ENCODE measurements at regions not wholly inside any gene's neighbourhood (a gene's known extent, or its start where the extent isn't known, plus 50 kb on each side); places are given as distances from the start of the nearest gene placed in this dataset.
A peak's percentile ranks its signal among the peaks of the same experiment; 100 is the strongest.

GRCh38 chr2:236744281-236744705 lies 174.7 kb downstream of the ACKR3 start:
- Histone ChIP-seq H3K4me3 (replicated peaks in 1 of 4; ENCODE audit: control extremely low read depth in 1 of 4, insufficient read depth in 1 of 4, low read depth in 3 of 4, low read length in 4 of 4) (no peak overlapping the region), H3K79me2 (ENCODE audit: control insufficient read depth, insufficient read depth, low read length) (no peaks in the 10 kb centered on the region), H4K20me1 (ENCODE audit: control insufficient read depth, extremely low read depth, insufficient read depth, low read length) (no peaks in the 10 kb centered on the region), H3K9me3 (ENCODE audit: control insufficient read depth, insufficient read depth, low read depth, low read length) (no peaks in the 10 kb centered on the region), H3K27me3 (ENCODE audit: control insufficient read depth, insufficient read depth, low read length) (peaks cover 3% of the 10 kb centered on the region), H3K9ac (ENCODE audit: insufficient read depth, low read length) (no peak overlapping the region), H3K27ac (ENCODE audit: insufficient read depth, low read length) (no peak overlapping the region), H2AFZ (ENCODE audit: low read length) (no peak overlapping the region), H3K36me3 (ENCODE audit: control insufficient read depth, insufficient read depth, low read length) (no peaks in the 10 kb centered on the region), H3K4me1 (ENCODE audit: control insufficient read depth, extremely low read depth, insufficient read depth, low read length) (peaks cover 3% of the 10 kb centered on the region), H3K4me2 (ENCODE audit: extremely low read depth, insufficient read depth, low read length) (peak overlapping the region; percentile 2)
- DNase-seq (ENCODE audit: low read depth in 2 of 2) = peak; percentile 94 to 99
- TF ChIP-seq CTCF (conservative IDR thresholded peaks at IDR 0.05 in 1 of 2, IDR thresholded peaks at IDR 0.05 in 1 of 2; ENCODE audit: low read depth in 1 of 2, low read length in 2 of 2) (no peak), EZH2 (IDR thresholded peaks at IDR 0.05; ENCODE audit: low read length, missing control alignments) (no peak)

GRCh38 chr2:236744716-236745115 lies 175.1 kb downstream of the ACKR3 start:
- Histone ChIP-seq H2AFZ (ENCODE audit: low read length) (no peak overlapping the region), H3K4me3 (replicated peaks in 1 of 4; ENCODE audit: control extremely low read depth in 1 of 4, insufficient read depth in 1 of 4, low read depth in 3 of 4, low read length in 4 of 4) (no peak overlapping the region), H3K27me3 (ENCODE audit: control insufficient read depth, insufficient read depth, low read length) (peaks cover 3% of the 10 kb centered on the region), H3K79me2 (ENCODE audit: control insufficient read depth, insufficient read depth, low read length) (no peaks in the 10 kb centered on the region), H3K4me2 (ENCODE audit: extremely low read depth, insufficient read depth, low read length) (peak overlapping the region; percentile 2), H3K9me3 (ENCODE audit: control insufficient read depth, insufficient read depth, low read depth, low read length) (no peaks in the 10 kb centered on the region), H3K36me3 (ENCODE audit: control insufficient read depth, insufficient read depth, low read length) (no peaks in the 10 kb centered on the region), H4K20me1 (ENCODE audit: control insufficient read depth, extremely low read depth, insufficient read depth, low read length) (no peaks in the 10 kb centered on the region), H3K27ac (ENCODE audit: insufficient read depth, low read length) (no peak overlapping the region), H3K4me1 (ENCODE audit: control insufficient read depth, extremely low read depth, insufficient read depth, low read length) (peaks cover 3% of the 10 kb centered on the region), H3K9ac (ENCODE audit: insufficient read depth, low read length) (no peak overlapping the region)
- TF ChIP-seq CTCF (conservative IDR thresholded peaks at IDR 0.05 in 1 of 2, IDR thresholded peaks at IDR 0.05 in 1 of 2; ENCODE audit: low read depth in 1 of 2, low read length in 2 of 2) (no peak), EZH2 (IDR thresholded peaks at IDR 0.05; ENCODE audit: low read length, missing control alignments) (no peak)
- peak in 1 of 2 donors; percentile 74 for DNase-seq (ENCODE audit: low read depth in 2 of 2)

GRCh38 chr2:236745420-236746210 lies 176.0 kb downstream of the ACKR3 start:
- H3K27ac ChIP-seq (ENCODE audit: insufficient read depth, low read length) = no peak overlapping the region
- H3K9ac ChIP-seq (ENCODE audit: insufficient read depth, low read length) = no peak overlapping the region
- H2AFZ ChIP-seq (ENCODE audit: low read length) = no peak overlapping the region
- H3K4me1 ChIP-seq (ENCODE audit: control insufficient read depth, extremely low read depth, insufficient read depth, low read length) = peaks cover 3% of the 10 kb centered on the region
- peak; percentile 63 to 94 for DNase-seq (ENCODE audit: low read depth in 2 of 2)
- no peaks in the 10 kb centered on the region for H3K79me2 ChIP-seq (ENCODE audit: control insufficient read depth, insufficient read depth, low read length)
- H3K4me3 ChIP-seq (replicated peaks in 1 of 4; ENCODE audit: control extremely low read depth in 1 of 4, insufficient read depth in 1 of 4, low read depth in 3 of 4, low read length in 4 of 4) = no peak overlapping the region
- no peak overlapping the region for H3K4me2 ChIP-seq (ENCODE audit: extremely low read depth, insufficient read depth, low read length)
- H3K36me3 ChIP-seq (ENCODE audit: control insufficient read depth, insufficient read depth, low read length) = no peaks in the 10 kb centered on the region
- TF ChIP-seq CTCF (conservative IDR thresholded peaks at IDR 0.05 in 1 of 2, IDR thresholded peaks at IDR 0.05 in 1 of 2; ENCODE audit: low read depth in 1 of 2, low read length in 2 of 2) = no peak
- TF ChIP-seq EZH2 (IDR thresholded peaks at IDR 0.05; ENCODE audit: low read length, missing control alignments) = no peak
- no peaks in the 10 kb centered on the region for H3K9me3 ChIP-seq (ENCODE audit: control insufficient read depth, insufficient read depth, low read depth, low read length)
- H4K20me1 ChIP-seq (ENCODE audit: control insufficient read depth, extremely low read depth, insufficient read depth, low read length) = no peaks in the 10 kb centered on the region
- H3K27me3 ChIP-seq (ENCODE audit: control insufficient read depth, insufficient read depth, low read length) = peaks cover 3% of the 10 kb centered on the region

All from fibroblast of lung (primary cell).